Keratinocyte (primary cell): ENCODE measurements at regions not wholly inside any gene's neighbourhood (a gene's known extent, or its start where the extent isn't known, plus 50 kb on each side); places are given as distances from the start of the nearest gene placed in this dataset.

ENCODE experiments used
- DNase-seq: peaks from one replicate; pipeline ENCODE4 v3.0.0-alpha.2; 2011; ENCODE audit warnings: low read depth, missing footprints, low spot score
- FAIRE-seq: peaks from 2 replicates; lab custom pipeline; 2011; peaks lifted over from hg19 to GRCh38; lab: Jason Lieb, UNC
- H2AFZ ChIP-seq: 2 replicates; pipeline ENCODE4 v1.6.0; 2012; ENCODE audit warnings: low read length, control low read depth, inconsistent platforms; ENCODE audit not compliant: control insufficient read depth
- H3K27ac ChIP-seq: 2 replicates; pipeline ENCODE4 v1.5.1; 2011; ENCODE audit warnings: low read length; ENCODE audit not compliant: control insufficient read depth, insufficient read depth
- H3K27me3 ChIP-seq: 3 replicates; pipeline ENCODE4 v1.6.0; 2011; ENCODE audit warnings: low read length; ENCODE audit not compliant: control insufficient read depth, insufficient read depth; ENCODE audit errors: extremely low read depth
- H3K36me3 ChIP-seq, 2 experiments: 2 replicates in 1 of 2; 3 replicates in 1 of 2; pipeline ENCODE4 v1.5.1; 2011; ENCODE audit warnings: low read length in 2 of 2, mild to moderate bottlenecking in 1 of 2; ENCODE audit not compliant: control insufficient read depth in 2 of 2, insufficient read depth in 2 of 2; ENCODE audit errors: extremely low read depth in 1 of 2
- H3K4me1 ChIP-seq: 3 replicates; pipeline ENCODE4 v1.5.1; 2011; ENCODE audit warnings: low read length; ENCODE audit not compliant: control insufficient read depth, insufficient read depth; ENCODE audit errors: extremely low read depth
- H3K4me2 ChIP-seq: 3 replicates; pipeline ENCODE4 v1.6.0; 2011; ENCODE audit warnings: low read depth, low read length; ENCODE audit not compliant: control insufficient read depth, insufficient read depth; ENCODE audit errors: extremely low read depth
- H3K4me3 ChIP-seq, 3 experiments: fragments of 200-600 bp in 1 of 3; sonication (generic) in 1 of 3; 2 replicates in 2 of 3; 3 replicates in 1 of 3; pipeline ENCODE4 v1.5.1; 2011 to 2016; ENCODE audit warnings: low read length in 3 of 3, mild to moderate bottlenecking in 3 of 3, control low read depth in 2 of 3, inconsistent platforms in 1 of 3, low read depth in 1 of 3, mixed read lengths in 1 of 3, mixed run types in 1 of 3, moderate library complexity in 1 of 3; ENCODE audit not compliant: control insufficient read depth in 2 of 3, insufficient read depth in 2 of 3; ENCODE audit errors: extremely low read depth in 1 of 3
- H3K79me2 ChIP-seq: 2 replicates; pipeline ENCODE4 v1.6.0; 2012; ENCODE audit warnings: low read length; ENCODE audit not compliant: control insufficient read depth, insufficient read depth
- H3K9ac ChIP-seq: 3 replicates; pipeline ENCODE4 v1.6.0; 2011; ENCODE audit warnings: low read length; ENCODE audit not compliant: control insufficient read depth, insufficient read depth; ENCODE audit errors: extremely low read depth
- H3K9me1 ChIP-seq: 3 replicates; pipeline ENCODE4 v1.6.0; 2011; ENCODE audit warnings: low read length; ENCODE audit not compliant: control insufficient read depth, insufficient read depth; ENCODE audit errors: extremely low read depth
- H3K9me3 ChIP-seq: 2 replicates; pipeline ENCODE4 v1.5.1; 2012; ENCODE audit warnings: low read depth, low read length; ENCODE audit not compliant: control insufficient read depth
- H4K20me1 ChIP-seq: 3 replicates; pipeline ENCODE4 v1.6.0; 2011; ENCODE audit warnings: low read length; ENCODE audit not compliant: control insufficient read depth, insufficient read depth; ENCODE audit errors: extremely low read depth
- EZH2 ChIP-seq: IDR thresholded peaks from one replicate; pipeline ENCODE4 v1.6.1; 2012; ENCODE audit warnings: inconsistent platforms, mild to moderate bottlenecking, low read length, moderate library complexity
- dilution Hi-C: fragments of 300-500 bp; cut with MboI; formaldehyde crosslinking; loops from one replicate; pipeline ENCODE4 v1.7.0; 2020; ENCODE audit warnings: low sequenced_read_pairs; ENCODE audit not compliant: extremely low pct_ligation_motif_present
- TF ChIP-seq, protein P1 (sequence below), 3 experiments: IDR thresholded peaks in 1 of 3; conservative IDR thresholded peaks in 1 of 3; optimal IDR thresholded peaks in 1 of 3; 2 replicates in 2 of 3; 3 replicates in 1 of 3; pipeline versions ENCODE3 to v1.5.1; 2011; ENCODE audit warnings: low read length in 3 of 3, mild to moderate bottlenecking in 3 of 3, moderate library complexity in 2 of 3, control low read depth in 1 of 3, inconsistent platforms in 1 of 3; ENCODE audit not compliant: insufficient read depth in 2 of 3; ENCODE audit errors: extremely low read depth in 1 of 3

DNA sequence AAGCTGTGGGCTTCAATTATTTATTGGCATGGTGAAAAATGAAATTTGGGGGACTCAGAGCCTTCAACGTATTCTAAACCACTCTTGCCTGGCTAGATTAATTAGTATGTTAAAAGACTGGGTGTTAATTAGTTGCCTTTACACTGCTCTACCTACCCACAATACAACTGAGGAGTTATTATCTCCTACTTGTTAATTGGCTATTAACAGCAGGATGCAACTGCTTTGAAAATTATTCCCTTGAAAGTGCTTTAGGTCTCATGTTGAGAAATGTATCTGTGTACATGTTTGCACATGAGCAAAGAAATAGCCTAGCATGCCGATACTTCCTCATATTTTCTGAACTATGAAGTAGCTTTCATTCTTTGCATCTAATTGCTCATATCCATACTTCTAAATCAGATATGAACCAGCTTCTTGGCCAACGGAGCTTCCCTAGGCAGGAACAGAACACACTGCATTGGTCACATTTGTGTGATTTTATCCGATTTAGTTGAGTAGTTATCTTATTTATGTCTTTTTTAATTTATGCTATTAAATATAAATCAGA is 155.8 kb downstream of the GPAM start:
- H3K9ac ChIP-seq = no peak overlapping the region
- no peaks in the 10 kb centered on the region for H3K79me2 ChIP-seq
- no peak overlapping the region for H3K4me2 ChIP-seq
- H3K9me3 ChIP-seq = peaks cover 2% of the 10 kb centered on the region
- no peak for DNase-seq
- H3K9me1 ChIP-seq = no peaks in the 10 kb centered on the region
- H2AFZ ChIP-seq = peak overlapping the region; percentile 33
- dilution Hi-C loops = no loop called here
- TF ChIP-seq, protein P1, sequence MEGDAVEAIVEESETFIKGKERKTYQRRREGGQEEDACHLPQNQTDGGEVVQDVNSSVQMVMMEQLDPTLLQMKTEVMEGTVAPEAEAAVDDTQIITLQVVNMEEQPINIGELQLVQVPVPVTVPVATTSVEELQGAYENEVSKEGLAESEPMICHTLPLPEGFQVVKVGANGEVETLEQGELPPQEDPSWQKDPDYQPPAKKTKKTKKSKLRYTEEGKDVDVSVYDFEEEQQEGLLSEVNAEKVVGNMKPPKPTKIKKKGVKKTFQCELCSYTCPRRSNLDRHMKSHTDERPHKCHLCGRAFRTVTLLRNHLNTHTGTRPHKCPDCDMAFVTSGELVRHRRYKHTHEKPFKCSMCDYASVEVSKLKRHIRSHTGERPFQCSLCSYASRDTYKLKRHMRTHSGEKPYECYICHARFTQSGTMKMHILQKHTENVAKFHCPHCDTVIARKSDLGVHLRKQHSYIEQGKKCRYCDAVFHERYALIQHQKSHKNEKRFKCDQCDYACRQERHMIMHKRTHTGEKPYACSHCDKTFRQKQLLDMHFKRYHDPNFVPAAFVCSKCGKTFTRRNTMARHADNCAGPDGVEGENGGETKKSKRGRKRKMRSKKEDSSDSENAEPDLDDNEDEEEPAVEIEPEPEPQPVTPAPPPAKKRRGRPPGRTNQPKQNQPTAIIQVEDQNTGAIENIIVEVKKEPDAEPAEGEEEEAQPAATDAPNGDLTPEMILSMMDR (optimal IDR thresholded peaks at IDR 0.05 in 1 of 3, IDR thresholded peaks at IDR 0.05 in 1 of 3, conservative IDR thresholded peaks at IDR 0.05 in 1 of 3; ENCODE audit: extremely low read depth in 1 of 3, insufficient read depth in 2 of 3, low read length in 3 of 3) = no peak
- no peak for TF ChIP-seq EZH2
- no peaks in the 10 kb centered on the region for H3K27me3 ChIP-seq
- no peak overlapping the region for H3K27ac ChIP-seq
- no peaks in the 10 kb centered on the region for H3K36me3 ChIP-seq
- H3K4me1 ChIP-seq = peaks cover 4% of the 10 kb centered on the region
- H3K4me3 ChIP-seq = no peak overlapping the region
- H4K20me1 ChIP-seq = no peaks in the 10 kb centered on the region
- peak; percentile 39 for FAIRE-seq

DNA sequence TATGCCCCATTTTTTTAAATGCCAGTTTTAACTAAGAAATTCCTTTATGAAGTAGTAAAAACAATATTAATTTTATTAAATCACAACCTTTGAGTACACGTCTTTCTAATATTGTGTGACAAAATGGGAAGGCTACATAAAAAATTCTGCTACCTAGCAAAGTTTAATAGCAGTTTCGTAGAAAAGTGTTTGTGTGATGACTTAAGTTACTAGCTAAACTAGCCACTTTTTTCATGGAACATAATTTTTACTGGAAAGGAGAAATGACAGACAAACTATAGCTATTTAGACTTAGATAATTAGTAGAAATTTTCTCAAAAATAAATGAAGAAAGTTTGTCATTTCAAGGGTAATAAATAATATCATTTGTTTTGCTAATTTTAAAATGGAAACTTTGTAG is 153.1 kb downstream of the GPAM start:
- dilution Hi-C loops = no loop called here
- Histone ChIP-seq H3K4me2 (no peak overlapping the region), H3K9me1 (no peaks in the 10 kb centered on the region), H3K4me1 (peaks cover 4% of the 10 kb centered on the region), H3K4me3 (no peak overlapping the region), H3K36me3 (no peaks in the 10 kb centered on the region), H3K27ac (no peak overlapping the region), H4K20me1 (no peaks in the 10 kb centered on the region), H3K9ac (no peak overlapping the region), H2AFZ (no peak overlapping the region), H3K79me2 (no peaks in the 10 kb centered on the region), H3K27me3 (no peaks in the 10 kb centered on the region), H3K9me3 (peaks cover 2% of the 10 kb centered on the region)
- DNase-seq (no peak), FAIRE-seq (no peak)
- no peak for TF ChIP-seq EZH2
- TF ChIP-seq, protein P1 (optimal IDR thresholded peaks at IDR 0.05 in 1 of 3, IDR thresholded peaks at IDR 0.05 in 1 of 3, conservative IDR thresholded peaks at IDR 0.05 in 1 of 3; ENCODE audit: extremely low read depth in 1 of 3, insufficient read depth in 2 of 3, low read length in 3 of 3) = no peak
